ENCODE measurements at regions not wholly inside any gene's neighbourhood (a gene's known extent, or its start where the extent isn't known, plus 50 kb on each side); places are given as distances from the start of the nearest gene placed in this dataset.

DNA sequence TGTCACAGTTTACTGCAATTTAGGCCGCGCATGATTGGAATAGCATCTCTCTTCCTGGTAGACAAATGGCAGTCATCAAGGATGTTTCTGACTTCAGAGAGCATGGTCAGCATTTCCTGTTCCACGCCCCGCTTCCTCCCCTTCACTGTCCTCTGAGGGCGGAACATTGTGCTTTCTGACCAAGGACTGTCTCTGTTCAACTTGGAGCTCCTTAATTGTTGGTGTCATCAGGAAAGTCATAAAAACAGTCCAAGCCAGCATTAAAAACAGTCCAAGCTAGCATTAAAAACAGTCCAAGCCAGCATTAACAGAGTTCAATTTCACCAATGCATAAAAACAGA lies 301.3 kb upstream of the IRX4 start:
- Histone ChIP-seq H3K9me3 (no peaks in the 10 kb centered on the region), H3K27me3 (peaks cover 0 to 14% of the 10 kb centered on the region in 2 donors), H3K36me3 (no peaks in the 10 kb centered on the region), H3K4me1 (no peaks in the 10 kb centered on the region), H3K27ac (no peak overlapping the region), H3K4me3 (no peak overlapping the region)
- no peak for DNase-seq
- intact Hi-C loops (cut with DNase I; ENCODE audit: low total_unique reads) = no loop called here
- TF ChIP-seq, protein P1, sequence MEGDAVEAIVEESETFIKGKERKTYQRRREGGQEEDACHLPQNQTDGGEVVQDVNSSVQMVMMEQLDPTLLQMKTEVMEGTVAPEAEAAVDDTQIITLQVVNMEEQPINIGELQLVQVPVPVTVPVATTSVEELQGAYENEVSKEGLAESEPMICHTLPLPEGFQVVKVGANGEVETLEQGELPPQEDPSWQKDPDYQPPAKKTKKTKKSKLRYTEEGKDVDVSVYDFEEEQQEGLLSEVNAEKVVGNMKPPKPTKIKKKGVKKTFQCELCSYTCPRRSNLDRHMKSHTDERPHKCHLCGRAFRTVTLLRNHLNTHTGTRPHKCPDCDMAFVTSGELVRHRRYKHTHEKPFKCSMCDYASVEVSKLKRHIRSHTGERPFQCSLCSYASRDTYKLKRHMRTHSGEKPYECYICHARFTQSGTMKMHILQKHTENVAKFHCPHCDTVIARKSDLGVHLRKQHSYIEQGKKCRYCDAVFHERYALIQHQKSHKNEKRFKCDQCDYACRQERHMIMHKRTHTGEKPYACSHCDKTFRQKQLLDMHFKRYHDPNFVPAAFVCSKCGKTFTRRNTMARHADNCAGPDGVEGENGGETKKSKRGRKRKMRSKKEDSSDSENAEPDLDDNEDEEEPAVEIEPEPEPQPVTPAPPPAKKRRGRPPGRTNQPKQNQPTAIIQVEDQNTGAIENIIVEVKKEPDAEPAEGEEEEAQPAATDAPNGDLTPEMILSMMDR (IDR thresholded peaks at IDR 0.05) = no peak

- H3K27ac ChIP-seq = no peak overlapping the region
- TF ChIP-seq, protein P1 (IDR thresholded peaks at IDR 0.05) = no peak
- H3K9me3 ChIP-seq = no peaks in the 10 kb centered on the region
- H3K36me3 ChIP-seq = no peaks in the 10 kb centered on the region
- no peak overlapping the region for H3K4me3 ChIP-seq
- peaks cover 0 to 18% of the 10 kb centered on the region in 2 donors for H3K27me3 ChIP-seq
- no peaks in the 10 kb centered on the region for H3K4me1 ChIP-seq
- peak in 1 of 2 donors; percentile 38 for DNase-seq
- intact Hi-C loops (cut with DNase I; ENCODE audit: low total_unique reads) = no loop called here
These were observed 300.7 kb upstream of the IRX4 start for GRCh38 chr5:2183154-2184025.

GRCh38 chr5:2182020-2182419 lies 299.3 kb upstream of the IRX4 start:
- Histone ChIP-seq H3K9me3 (no peaks in the 10 kb centered on the region), H3K36me3 (no peaks in the 10 kb centered on the region), H3K27ac (no peak overlapping the region), H3K4me3 (no peak overlapping the region), H3K4me1 (no peaks in the 10 kb centered on the region), H3K27me3 (peaks cover 0 to 22% of the 10 kb centered on the region in 2 donors)
- intact Hi-C loops (cut with DNase I; ENCODE audit: low total_unique reads) = no loop called here
- DNase-seq = no peak
- TF ChIP-seq, protein P1 (IDR thresholded peaks at IDR 0.05) = no peak

GRCh38 chr5:2181557-2181956 lies 298.8 kb upstream of the IRX4 start:
- H3K4me1 ChIP-seq = no peaks in the 10 kb centered on the region
- intact Hi-C loops (cut with DNase I; ENCODE audit: low total_unique reads) = no loop called here
- no peaks in the 10 kb centered on the region for H3K9me3 ChIP-seq
- H3K27me3 ChIP-seq = peaks cover 0 to 23% of the 10 kb centered on the region in 2 donors
- DNase-seq = peak in 1 of 2 donors; percentile 42
- no peaks in the 10 kb centered on the region for H3K36me3 ChIP-seq
- TF ChIP-seq, protein P1 (IDR thresholded peaks at IDR 0.05) = no peak
- no peak overlapping the region for H3K27ac ChIP-seq
- H3K4me3 ChIP-seq = no peak overlapping the region

- H3K9me3 ChIP-seq = no peaks in the 10 kb centered on the region
- TF ChIP-seq, protein P1 (IDR thresholded peaks at IDR 0.05) = no peak
- peak in 1 of 2 donors; percentile 51 for DNase-seq
- H3K27ac ChIP-seq = no peak overlapping the region
- no peak overlapping the region for H3K4me3 ChIP-seq
- no peaks in the 10 kb centered on the region for H3K36me3 ChIP-seq
- intact Hi-C loops (cut with DNase I; ENCODE audit: low total_unique reads) = no loop called here
- no peaks in the 10 kb centered on the region for H3K4me1 ChIP-seq
- H3K27me3 ChIP-seq = peaks cover 0 to 20% of the 10 kb centered on the region in 2 donors
These were observed 298.4 kb upstream of the IRX4 start for GRCh38 chr5:2181149-2181548.

Measured in tibial artery (tissue), 4 donors.